MM.1S (cell line): ENCODE measurements at regions not wholly inside any gene's neighbourhood (a gene's known extent, or its start where the extent isn't known, plus 50 kb on each side); places are given as distances from the start of the nearest gene placed in this dataset.

Experiments
- CTCF ChIP-seq: fragments of 300-600 bp; sonication (generic); IDR thresholded peaks from 2 replicates; pipeline ENCODE4 v1.5.1; 2016; ENCODE audit warnings: antibody characterized with exemption, low read length, mixed read lengths
- EZH2 ChIP-seq: fragments of 300-600 bp; sonication (generic); optimal IDR thresholded peaks from 2 replicates; pipeline ENCODE3; 2017; ENCODE audit warnings: low read depth, mild to moderate bottlenecking, antibody characterized with exemption, low read length, mixed read lengths

- no peak for TF ChIP-seq CTCF
- no peak for TF ChIP-seq EZH2
Observed at GRCh38 chr11:13104619-13105236, 95.6 kb downstream of the RASSF10 start.
